HepG2 (cell line): ENCODE measurements at regions not wholly inside any gene's neighbourhood (a gene's known extent, or its start where the extent isn't known, plus 50 kb on each side); places are given as distances from the start of the nearest gene placed in this dataset.
A peak's percentile ranks its signal among the peaks of the same experiment; 100 is the strongest.
"Not testable (repeated sequence)": the region's sequence is repeated elsewhere in the genome, so short reads cannot be mapped to it uniquely, and the experiment has no call there.

Experiments used
- ATAC-seq: fragments of 200-7000 bp; cut with Tn5 transposase; 3 replicates; pipeline ENCODE4 v1.9.1; 2020; ENCODE audit warnings: mild to moderate bottlenecking, moderate library complexity
- BruUV-seq: library from RNA; stranded (reverse); fragments of 400-500 nt; replicated peaks from 2 replicates; lab custom pipeline; 2021; lab: Mats Ljungman, UMichigan
- CTCF ChIA-PET: fragments of 300-600 bp; formaldehyde crosslinking; extraction: SDS; loops from one replicate; lab custom pipeline; 2021; ENCODE audit warnings: low total read pairs, inconsistent platforms, low intra/inter-chr PET ratio; lab: Yijun Ruan, JAX
- POLR2A ChIA-PET: fragments of 350-600 bp; sonication (Branson Sonifier 250); formaldehyde crosslinking; loops from one replicate; lab custom pipeline; 2020; ENCODE audit warnings: antibody characterized with exemption, inconsistent platforms; lab: Yijun Ruan, JAX
- DNase-seq: peaks from one replicate; pipeline ENCODE4 v3.0.0-alpha.2; 2015; ENCODE audit warnings: low spot score
- FAIRE-seq: peaks from 3 replicates; lab custom pipeline; 2011; peaks lifted over from hg19 to GRCh38; lab: Jason Lieb, UNC
- H2AFZ ChIP-seq: one replicate; pipeline ENCODE4 v1.6.1; 2011; ENCODE audit warnings: low read length, inconsistent platforms
- H3K27ac ChIP-seq: fragments of 300-600 bp; 3 replicates; pipeline ENCODE4 v1.8.0; 2011; ENCODE audit warnings: mixed run types, mild to moderate bottlenecking, mixed read lengths, low read length, inconsistent platforms; ENCODE audit not compliant: insufficient read depth; ENCODE audit errors: extremely low read length
- H3K27me3 ChIP-seq, 2 experiments: fragments of 200-600 bp in 1 of 2; 2 replicates in 1 of 2; 3 replicates in 1 of 2; pipeline versions ENCODE4 v1.6.0 to v1.8.0; 2011; ENCODE audit warnings: low read length in 2 of 2, mild to moderate bottlenecking in 2 of 2, moderate library complexity in 2 of 2, inconsistent platforms in 1 of 2; ENCODE audit not compliant: insufficient read depth in 2 of 2, control insufficient read depth in 1 of 2
- H3K36me3 ChIP-seq, 2 experiments: fragments of 200-600 bp in 1 of 2; replicated peaks in 1 of 2; 2 replicates in 1 of 2; 3 replicates in 1 of 2; pipeline versions ENCODE4 v1.5.1 to v1.8.0; 2011; ENCODE audit warnings: low read length in 2 of 2, inconsistent platforms in 1 of 2; ENCODE audit not compliant: insufficient read depth in 2 of 2, control insufficient read depth in 1 of 2
- H3K4me1 ChIP-seq: 2 replicates; pipeline ENCODE4 v1.5.1; 2012; ENCODE audit warnings: low read length, inconsistent platforms; ENCODE audit not compliant: insufficient read depth
- H3K4me2 ChIP-seq: 2 replicates; pipeline ENCODE4 v1.6.0; 2011; ENCODE audit warnings: low read depth, low read length, inconsistent platforms
- H3K4me3 ChIP-seq, 3 experiments: fragments of 200-600 bp in 1 of 3; sonication (generic), shearing (Covaris generic) in 1 of 3; replicated peaks in 1 of 3; 2 replicates each; pipeline ENCODE4 v1.5.1; 2011 to 2016; ENCODE audit warnings: low read length in 3 of 3, inconsistent platforms in 2 of 3, low read depth in 2 of 3, mild to moderate bottlenecking in 2 of 3, control low read depth in 1 of 3, mixed read lengths in 1 of 3; ENCODE audit not compliant: insufficient read depth in 1 of 3
- H3K79me2 ChIP-seq: one replicate; pipeline ENCODE4 v1.6.1; 2011; ENCODE audit warnings: low read length, inconsistent platforms; ENCODE audit not compliant: insufficient read depth
- H3K9ac ChIP-seq: 2 replicates; pipeline ENCODE4 v1.6.0; 2011; ENCODE audit warnings: mild to moderate bottlenecking, low read depth, low read length, inconsistent platforms; ENCODE audit not compliant: insufficient read depth
- H3K9me3 ChIP-seq: 2 replicates; pipeline ENCODE4 v1.5.1; 2012; ENCODE audit warnings: mild to moderate bottlenecking, low read length
- H4K20me1 ChIP-seq: 2 replicates; pipeline ENCODE4 v1.6.0; 2011; ENCODE audit warnings: inconsistent platforms, mild to moderate bottlenecking, low read length, moderate library complexity; ENCODE audit not compliant: insufficient read depth
- ARID5B ChIP-seq: IDR thresholded peaks from 2 replicates; pipeline ENCODE4 v1.4.0; 2020; ENCODE audit warnings: mild to moderate bottlenecking, missing genetic modification reagents
- HINFP ChIP-seq: sonication (generic); formaldehyde crosslinking; IDR thresholded peaks from 2 replicates; pipeline ENCODE4 v1.4.0; 2020; ENCODE audit warnings: low read depth, mild to moderate bottlenecking, missing genetic modification reagents
- KDM2A ChIP-seq: sonication (generic); formaldehyde crosslinking; IDR thresholded peaks from 2 replicates; pipeline ENCODE4 v1.4.0; 2020; ENCODE audit warnings: low read depth, missing genetic modification reagents, borderline replicate concordance
- MAX ChIP-seq: IDR thresholded peaks from 2 replicates; pipeline ENCODE4 v1.6.1; 2012; ENCODE audit warnings: inconsistent platforms
- RXRA ChIP-seq: sonication (generic); formaldehyde crosslinking; IDR thresholded peaks from 2 replicates; pipeline ENCODE4 v1.5.1; 2020; ENCODE audit warnings: missing genetic modification reagents
- ZNF501 ChIP-seq: sonication (generic); formaldehyde crosslinking; IDR thresholded peaks from 2 replicates; pipeline ENCODE4 v1.5.1; 2020; ENCODE audit warnings: mild to moderate bottlenecking, moderate library complexity, missing genetic modification reagents
- ZNF839 ChIP-seq: sonication (generic); formaldehyde crosslinking; IDR thresholded peaks from 2 replicates; pipeline ENCODE4 v1.4.0; 2020; ENCODE audit warnings: missing genetic modification reagents, mild to moderate bottlenecking, borderline replicate concordance
- WGBS: methylation state at CpG from one replicate; pipeline ENCODE4 v1.1.6; 2017; ENCODE audit warnings: low lambda C conversion rate; 5-methylcytosine and 5-hydroxymethylcytosine counted together
- in situ Hi-C: cut with HindIII; loops from 2 replicates; pipeline ENCODE4 v1.10.0; 2017; ENCODE audit warnings: low pct_unique_long_range_greater_than_20kb; ENCODE audit not compliant: extremely low pct_ligation_motif_present
- intact Hi-C: fragments of 100-400 bp; cut with micrococcal nuclease; formaldehyde crosslinking; loops from one replicate; pipeline ENCODE4 v1.10.0; 2022; ENCODE audit not compliant: unreplicated experiment
- TF ChIP-seq, protein P1 (sequence below), 2 experiments: fragments of 450-650 bp in 1 of 2; sonication (generic) in 1 of 2; formaldehyde crosslinking in 1 of 2; IDR thresholded peaks; 2 replicates each; pipeline versions ENCODE4 v1.6.1 to v1.8.0; 2016 to 2022; ENCODE audit warnings: antibody characterized with exemption in 1 of 2, mild to moderate bottlenecking in 1 of 2, missing genetic modification reagents in 1 of 2

GRCh38 chr1:826808-827207 is 96.9 kb upstream of the SAMD11 start:
- CTCF ChIA-PET, H3K9me3 ChIP-seq, DNase-seq, intact Hi-C loops, BruUV-seq, H4K20me1 ChIP-seq, H2AFZ ChIP-seq, H3K36me3 ChIP-seq, in situ Hi-C loops, FAIRE-seq, H3K27me3 ChIP-seq: not testable (repeated sequence)
- POLR2A ChIA-PET = interaction anchor here (1.2 kb wide), 1 partner anchor 49 kb away, joined by 4 read pairs; no protein-coding TSS in a partner anchor
- under 1% methylated on average over 11 of the region's 21 CpGs for WGBS
- Histone ChIP-seq H3K4me3 (peak overlapping the region; percentile 57 to 75 (median 71); a peak in 5 of 6 replicates), H3K4me1 (peaks cover 40% of the 10 kb centered on the region), H3K27ac (peak overlapping the region; percentile 81), H3K9ac (peak overlapping the region; percentile 78), H3K79me2 (peaks cover 15% of the 10 kb centered on the region), H3K4me2 (peak overlapping the region; percentile 62)
- ATAC-seq = peak; percentile 57
- TF ChIP-seq ZNF839 (0 out of 2 replicates have a peak, but pooled peaks have one; percentile 67), RXRA (CRISPR knock-in tag) (0 out of 2 replicates have a peak, but pooled peaks have one; percentile 16), ARID5B (CRISPR knock-in tag) (0 out of 2 replicates have a peak, but pooled peaks have one; percentile 1), MAX (0 out of 2 replicates have a peak, but pooled peaks have one; percentile 31), ZNF501 (peak; percentile 41; the same call in 1 of the 2 replicates), KDM2A (CRISPR knock-in tag) (0 out of 2 replicates have a peak, but pooled peaks have one; percentile 3), HINFP (peak; percentile 60; the same call in 1 of the 2 replicates)
- TF ChIP-seq, protein P1, sequence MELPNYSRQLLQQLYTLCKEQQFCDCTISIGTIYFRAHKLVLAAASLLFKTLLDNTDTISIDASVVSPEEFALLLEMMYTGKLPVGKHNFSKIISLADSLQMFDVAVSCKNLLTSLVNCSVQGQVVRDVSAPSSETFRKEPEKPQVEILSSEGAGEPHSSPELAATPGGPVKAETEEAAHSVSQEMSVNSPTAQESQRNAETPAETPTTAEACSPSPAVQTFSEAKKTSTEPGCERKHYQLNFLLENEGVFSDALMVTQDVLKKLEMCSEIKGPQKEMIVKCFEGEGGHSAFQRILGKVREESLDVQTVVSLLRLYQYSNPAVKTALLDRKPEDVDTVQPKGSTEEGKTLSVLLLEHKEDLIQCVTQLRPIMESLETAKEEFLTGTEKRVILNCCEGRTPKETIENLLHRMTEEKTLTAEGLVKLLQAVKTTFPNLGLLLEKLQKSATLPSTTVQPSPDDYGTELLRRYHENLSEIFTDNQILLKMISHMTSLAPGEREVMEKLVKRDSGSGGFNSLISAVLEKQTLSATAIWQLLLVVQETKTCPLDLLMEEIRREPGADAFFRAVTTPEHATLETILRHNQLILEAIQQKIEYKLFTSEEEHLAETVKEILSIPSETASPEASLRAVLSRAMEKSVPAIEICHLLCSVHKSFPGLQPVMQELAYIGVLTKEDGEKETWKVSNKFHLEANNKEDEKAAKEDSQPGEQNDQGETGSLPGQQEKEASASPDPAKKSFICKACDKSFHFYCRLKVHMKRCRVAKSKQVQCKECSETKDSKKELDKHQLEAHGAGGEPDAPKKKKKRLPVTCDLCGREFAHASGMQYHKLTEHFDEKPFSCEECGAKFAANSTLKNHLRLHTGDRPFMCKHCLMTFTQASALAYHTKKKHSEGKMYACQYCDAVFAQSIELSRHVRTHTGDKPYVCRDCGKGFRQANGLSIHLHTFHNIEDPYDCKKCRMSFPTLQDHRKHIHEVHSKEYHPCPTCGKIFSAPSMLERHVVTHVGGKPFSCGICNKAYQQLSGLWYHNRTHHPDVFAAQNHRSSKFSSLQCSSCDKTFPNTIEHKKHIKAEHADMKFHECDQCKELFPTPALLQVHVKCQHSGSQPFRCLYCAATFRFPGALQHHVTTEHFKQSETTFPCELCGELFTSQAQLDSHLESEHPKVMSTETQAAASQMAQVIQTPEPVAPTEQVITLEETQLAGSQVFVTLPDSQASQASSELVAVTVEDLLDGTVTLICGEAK (IDR thresholded peaks at IDR 0.05) = not testable (repeated sequence)
- TF ChIP-seq, protein P1 (CRISPR knock-in tag; IDR thresholded peaks at IDR 0.05) = 0 out of 2 replicates have a peak, but pooled peaks have one; percentile 12
